Naive B cell (primary cell): ENCODE measurements at regions not wholly inside any gene's neighbourhood (a gene's known extent, or its start where the extent isn't known, plus 50 kb on each side); places are given as distances from the start of the nearest gene placed in this dataset.

Experiments
- ATAC-seq, 2 donors: fragments of 150-1000 bp; cut with Tn5 transposase; 2 replicates each; pipeline ENCODE4 v1.10.0; 2021; ENCODE audit warnings: low read depth in 2 of 2, mild to moderate bottlenecking in 2 of 2, moderate library complexity in 2 of 2
- DNase-seq: peaks from one replicate; pipeline ENCODE4 v3.0.0; 2022
- H3K27ac Mint-ChIP-seq, 6 donors: one replicate each; pipeline ENCODE4 v1.8.0; 2020 to 2022; ENCODE audit warnings: mild to moderate bottlenecking in 6 of 6, mixed read lengths in 6 of 6, moderate library complexity in 5 of 6, inconsistent platforms in 2 of 6
- H3K27me3 Mint-ChIP-seq, 3 donors: one replicate each; pipeline ENCODE4 v1.8.0; 2021 to 2022; ENCODE audit warnings: mixed read lengths in 3 of 3, mild to moderate bottlenecking in 1 of 3
- H3K36me3 Mint-ChIP-seq, 2 donors: one replicate each; pipeline ENCODE4 v1.8.0; 2020 to 2022; ENCODE audit warnings: mixed read lengths in 2 of 2, inconsistent platforms in 1 of 2, mild to moderate bottlenecking in 1 of 2
- H3K4me1 Mint-ChIP-seq, 3 donors: one replicate each; pipeline ENCODE4 v1.8.0; 2020 to 2022; ENCODE audit warnings: mixed read lengths in 3 of 3, inconsistent platforms in 1 of 3, mild to moderate bottlenecking in 1 of 3, moderate library complexity in 1 of 3
- H3K4me3 Mint-ChIP-seq, 8 donors: one replicate each; pipeline ENCODE4 v1.8.0; 2020 to 2022; ENCODE audit warnings: mild to moderate bottlenecking in 8 of 8, mixed read lengths in 8 of 8, moderate library complexity in 8 of 8, inconsistent platforms in 2 of 8
- H3K9me3 Mint-ChIP-seq, 7 donors: one replicate each; pipeline ENCODE4 v1.8.0; 2020 to 2022; ENCODE audit warnings: mixed read lengths in 7 of 7, mild to moderate bottlenecking in 5 of 7, inconsistent platforms in 2 of 7, moderate library complexity in 1 of 7

DNA sequence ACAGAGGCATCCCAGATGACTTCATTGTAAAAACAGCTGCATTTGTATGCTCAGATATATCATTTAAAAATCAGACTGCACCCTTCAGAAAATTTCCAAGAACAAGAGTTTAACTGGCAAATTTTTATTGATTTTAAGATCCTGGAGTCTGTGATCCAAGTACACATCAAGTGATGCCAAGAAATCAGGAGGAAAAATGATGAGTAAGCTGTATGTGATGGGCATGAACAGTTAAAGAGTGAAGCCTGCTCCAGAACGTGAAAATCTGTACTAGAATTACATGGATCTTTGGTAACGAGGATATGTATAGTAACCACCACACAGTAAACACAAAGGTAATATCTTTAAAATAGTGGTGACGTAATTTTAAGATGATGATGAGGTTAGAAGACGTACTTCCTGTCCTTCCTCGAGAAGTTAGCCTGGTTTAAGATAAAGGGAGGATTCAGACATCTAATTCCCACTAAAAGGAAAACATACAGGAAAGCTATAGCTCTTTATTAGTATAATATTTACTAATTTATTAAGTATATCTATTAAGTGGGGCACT is 1374.3 kb upstream of the DDX18 start:
- Mint-ChIP-seq H3K27me3 (no peaks in the 10 kb centered on the region), H3K36me3 (no peaks in the 10 kb centered on the region), H3K4me3 (no peak overlapping the region), H3K27ac (no peak overlapping the region), H3K9me3 (peaks cover 4 to 28% (median 9%) of the 10 kb centered on the region in 7 donors), H3K4me1 (no peaks in the 10 kb centered on the region)
- DNase-seq = no peak
- no peak for ATAC-seq

- Mint-ChIP-seq H3K4me1 (no peaks in the 10 kb centered on the region), H3K27ac (no peak overlapping the region), H3K4me3 (no peak overlapping the region), H3K36me3 (no peaks in the 10 kb centered on the region), H3K27me3 (no peaks in the 10 kb centered on the region), H3K9me3 (peaks cover 9 to 28% (median 15%) of the 10 kb centered on the region in 7 donors)
- ATAC-seq = no peak
- DNase-seq = no peak
These were observed 1372.1 kb upstream of the DDX18 start for GRCh38 chr2:116442418-116442817.

DNA sequence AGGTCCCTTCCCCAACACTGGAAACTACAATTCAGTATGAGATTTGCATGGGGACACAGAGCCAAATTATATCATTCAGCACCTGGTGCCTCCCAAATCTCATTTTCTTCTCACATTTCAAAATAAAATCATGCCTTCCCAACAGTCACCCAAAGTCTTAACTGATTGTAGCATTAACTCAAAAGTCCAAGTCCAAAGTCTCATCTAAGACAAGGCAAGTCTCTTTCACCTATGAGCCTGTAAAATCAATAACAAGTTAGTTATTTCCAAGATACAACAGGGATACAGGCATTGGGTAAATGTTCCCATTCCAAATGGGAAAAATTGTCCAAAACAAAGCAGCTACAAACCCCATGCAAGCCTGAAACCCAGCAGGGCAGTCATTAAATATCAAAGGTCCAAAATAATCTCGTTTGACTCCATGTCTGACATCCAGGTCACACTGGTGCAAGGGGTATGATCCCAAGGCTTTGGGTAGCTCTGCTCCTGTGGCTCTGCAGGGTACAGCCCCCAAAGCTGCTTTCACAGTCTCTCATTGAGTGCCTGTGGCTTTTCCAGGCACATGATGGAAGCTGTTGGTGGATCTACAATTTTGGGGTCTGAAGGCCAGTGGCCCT is 1370.1 kb upstream of the DDX18 start:
- ATAC-seq (no peak), DNase-seq (no peak)
- Mint-ChIP-seq H3K27me3 (no peaks in the 10 kb centered on the region), H3K36me3 (no peaks in the 10 kb centered on the region), H3K9me3 (peaks cover 9 to 19% (median 16%) of the 10 kb centered on the region in 7 donors), H3K4me3 (no peak overlapping the region), H3K27ac (no peak overlapping the region), H3K4me1 (no peaks in the 10 kb centered on the region)

GRCh38 chr2:116450990-116451389 is 1363.5 kb upstream of the DDX18 start:
- no peaks in the 10 kb centered on the region for H3K4me1 Mint-ChIP-seq
- H3K4me3 Mint-ChIP-seq = no peak overlapping the region
- no peaks in the 10 kb centered on the region for H3K27me3 Mint-ChIP-seq
- no peak for ATAC-seq
- peaks cover 2 to 22% (median 10%) of the 10 kb centered on the region in 7 donors for H3K9me3 Mint-ChIP-seq
- no peak for DNase-seq
- no peaks in the 10 kb centered on the region for H3K36me3 Mint-ChIP-seq
- no peak overlapping the region for H3K27ac Mint-ChIP-seq

DNA sequence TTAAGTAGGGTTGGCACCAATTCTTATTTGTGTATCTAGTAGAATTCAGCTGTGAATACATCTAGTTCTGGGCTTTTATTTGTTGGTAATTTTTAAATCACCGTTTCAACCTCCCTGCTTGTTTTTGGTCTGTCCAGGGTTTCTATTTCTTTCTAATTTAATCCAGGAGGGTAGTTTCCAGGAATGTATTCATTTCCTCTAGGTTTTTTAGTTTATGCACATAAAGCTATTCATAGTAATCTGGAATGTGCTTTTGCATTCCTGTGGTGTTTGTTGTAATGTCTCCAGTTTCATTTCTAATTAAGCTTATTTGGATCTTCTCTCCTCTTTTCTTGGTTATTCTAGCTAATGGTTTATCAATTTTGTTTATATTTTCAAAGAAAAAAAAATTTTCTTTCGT is 1361.8 kb upstream of the DDX18 start:
- H3K27ac Mint-ChIP-seq = no peak overlapping the region
- H3K36me3 Mint-ChIP-seq = no peaks in the 10 kb centered on the region
- H3K9me3 Mint-ChIP-seq = peaks cover 2 to 22% (median 8%) of the 10 kb centered on the region in 7 donors
- ATAC-seq (no peak), DNase-seq (no peak)
- no peak overlapping the region for H3K4me3 Mint-ChIP-seq
- H3K27me3 Mint-ChIP-seq = no peaks in the 10 kb centered on the region
- H3K4me1 Mint-ChIP-seq = no peaks in the 10 kb centered on the region

DNA sequence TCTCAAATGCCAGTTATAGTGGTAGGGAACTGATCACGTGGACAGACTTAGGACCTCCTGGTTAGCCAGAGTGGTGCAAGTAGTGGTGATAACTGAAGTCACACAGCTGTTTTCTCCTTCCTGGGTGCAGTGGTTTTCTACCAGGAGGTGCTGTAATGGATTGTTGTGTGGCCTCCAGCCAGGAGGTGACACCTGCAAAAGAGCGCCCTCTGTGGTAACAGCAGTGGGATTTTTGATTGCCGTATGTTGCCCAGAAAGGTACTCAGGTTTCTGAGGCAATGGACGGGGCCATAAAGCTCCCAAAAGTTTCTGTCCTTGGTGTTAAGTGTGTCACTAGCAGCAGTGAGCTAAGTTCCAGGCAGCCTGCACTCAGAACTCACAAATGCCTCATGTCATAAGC is 1358.1 kb upstream of the DDX18 start:
- ATAC-seq (no peak), DNase-seq (no peak)
- no peak overlapping the region for H3K4me3 Mint-ChIP-seq
- no peaks in the 10 kb centered on the region for H3K36me3 Mint-ChIP-seq
- H3K27me3 Mint-ChIP-seq = no peaks in the 10 kb centered on the region
- no peak overlapping the region for H3K27ac Mint-ChIP-seq
- H3K9me3 Mint-ChIP-seq = peaks cover 2 to 31% (median 11%) of the 10 kb centered on the region in 7 donors
- H3K4me1 Mint-ChIP-seq = no peaks in the 10 kb centered on the region

DNA sequence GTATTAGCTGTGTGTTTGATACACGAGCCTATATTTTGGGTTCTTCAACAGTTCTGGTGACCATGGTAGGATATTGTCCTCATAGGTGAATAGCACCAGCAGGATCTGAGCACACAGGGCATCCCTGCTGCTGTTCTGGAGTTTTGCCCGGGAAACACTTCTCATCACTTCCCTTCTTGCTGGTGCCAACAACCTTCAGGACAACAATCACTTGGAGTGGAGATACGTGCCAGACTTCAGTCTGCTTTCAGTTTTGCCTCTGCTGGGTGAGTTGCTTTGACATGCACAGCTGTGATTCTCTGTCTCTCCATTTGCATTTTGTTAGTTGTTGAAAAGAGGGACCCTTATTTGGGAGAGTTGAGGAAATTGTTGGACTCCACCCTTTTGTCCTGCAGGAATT is 1347.2 kb upstream of the DDX18 start:
- H3K9me3 Mint-ChIP-seq = peaks cover 9 to 40% (median 19%) of the 10 kb centered on the region in 7 donors
- no peak overlapping the region for H3K27ac Mint-ChIP-seq
- ATAC-seq = no peak
- no peak overlapping the region for H3K4me3 Mint-ChIP-seq
- H3K36me3 Mint-ChIP-seq = no peaks in the 10 kb centered on the region
- no peak for DNase-seq
- no peaks in the 10 kb centered on the region for H3K4me1 Mint-ChIP-seq
- no peaks in the 10 kb centered on the region for H3K27me3 Mint-ChIP-seq

DNA sequence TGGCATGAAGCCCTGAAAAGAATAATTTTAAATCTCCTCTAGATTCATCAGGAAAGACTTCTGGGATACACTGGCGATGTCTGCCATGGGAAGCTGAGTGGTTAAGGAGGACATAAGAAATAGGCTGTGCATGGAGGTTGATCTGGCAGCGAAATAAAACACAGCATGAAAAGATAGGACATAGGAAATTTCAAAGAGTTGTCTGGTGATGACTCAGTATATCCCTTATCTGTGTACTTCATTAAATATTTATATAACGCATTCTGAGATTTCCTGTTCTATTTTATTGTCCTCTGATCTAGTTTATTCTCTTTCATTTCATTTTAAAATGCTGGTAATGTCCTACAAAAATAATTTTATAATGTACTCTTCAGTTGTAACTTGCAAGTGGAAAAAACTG is 1337.3 kb upstream of the DDX18 start:
- H3K27me3 Mint-ChIP-seq = no peaks in the 10 kb centered on the region
- no peak overlapping the region for H3K4me3 Mint-ChIP-seq
- ATAC-seq = no peak
- H3K36me3 Mint-ChIP-seq = no peaks in the 10 kb centered on the region
- no peak for DNase-seq
- H3K27ac Mint-ChIP-seq = no peak overlapping the region
- H3K9me3 Mint-ChIP-seq = peaks cover 0 to 10% (median 5%) of the 10 kb centered on the region in 7 donors
- H3K4me1 Mint-ChIP-seq = no peaks in the 10 kb centered on the region

- Mint-ChIP-seq H3K36me3 (no peaks in the 10 kb centered on the region), H3K9me3 (peaks cover 7 to 35% (median 10%) of the 10 kb centered on the region in 7 donors), H3K27ac (no peak overlapping the region), H3K4me1 (no peaks in the 10 kb centered on the region), H3K27me3 (no peaks in the 10 kb centered on the region), H3K4me3 (no peak overlapping the region)
- ATAC-seq = no peak
- DNase-seq = no peak
These were observed 1327.2 kb upstream of the DDX18 start for GRCh38 chr2:116487336-116487735.

GRCh38 chr2:116489292-116489691 is 1325.2 kb upstream of the DDX18 start:
- H3K9me3 Mint-ChIP-seq = peaks cover 8 to 31% (median 12%) of the 10 kb centered on the region in 7 donors
- H3K27me3 Mint-ChIP-seq = no peaks in the 10 kb centered on the region
- H3K4me3 Mint-ChIP-seq = no peak overlapping the region
- H3K27ac Mint-ChIP-seq = no peak overlapping the region
- DNase-seq = no peak
- H3K36me3 Mint-ChIP-seq = no peaks in the 10 kb centered on the region
- ATAC-seq = no peak
- no peaks in the 10 kb centered on the region for H3K4me1 Mint-ChIP-seq

- no peak overlapping the region for H3K4me3 Mint-ChIP-seq
- no peak for DNase-seq
- peaks cover 7 to 28% (median 12%) of the 10 kb centered on the region in 7 donors for H3K9me3 Mint-ChIP-seq
- H3K4me1 Mint-ChIP-seq = no peaks in the 10 kb centered on the region
- ATAC-seq = no peak
- no peaks in the 10 kb centered on the region for H3K36me3 Mint-ChIP-seq
- H3K27me3 Mint-ChIP-seq = no peaks in the 10 kb centered on the region
- no peak overlapping the region for H3K27ac Mint-ChIP-seq
These were observed 1324.5 kb upstream of the DDX18 start for GRCh38 chr2:116489944-116490343.

DNA sequence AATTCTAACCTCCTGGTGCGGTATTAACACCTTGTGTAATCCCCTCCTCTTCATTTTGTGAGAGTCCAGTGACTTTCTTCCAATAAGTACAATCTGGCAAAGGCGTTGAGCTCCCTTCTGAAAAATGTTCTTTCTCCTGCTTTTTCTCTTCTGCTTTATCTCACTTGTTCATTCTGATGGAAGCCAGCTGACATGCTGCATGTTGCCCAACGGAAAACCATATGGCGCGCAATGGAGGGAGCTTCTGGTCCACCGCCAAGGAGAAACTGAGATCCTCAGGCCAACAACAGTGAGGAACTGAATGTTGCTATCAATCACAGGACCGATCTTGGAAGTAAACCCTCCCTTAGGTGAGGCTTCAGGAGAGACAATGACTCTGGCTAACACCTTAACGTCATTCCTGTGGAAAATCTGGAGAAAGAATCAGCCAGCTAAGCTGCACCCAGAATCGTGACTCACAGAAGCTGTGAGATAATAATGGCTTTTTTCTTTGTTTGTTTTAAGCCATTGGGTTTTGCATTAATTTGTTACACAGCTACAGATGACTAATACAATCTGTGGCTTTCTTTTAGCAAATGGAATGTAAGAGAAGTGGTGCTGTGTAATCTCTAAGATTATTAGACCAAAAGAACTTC is 1323.9 kb upstream of the DDX18 start:
- no peak overlapping the region for H3K4me3 Mint-ChIP-seq
- no peaks in the 10 kb centered on the region for H3K4me1 Mint-ChIP-seq
- no peaks in the 10 kb centered on the region for H3K36me3 Mint-ChIP-seq
- no peak overlapping the region for H3K27ac Mint-ChIP-seq
- H3K27me3 Mint-ChIP-seq = no peaks in the 10 kb centered on the region
- ATAC-seq (no peak), DNase-seq (no peak)
- peaks cover 3 to 21% (median 13%) of the 10 kb centered on the region in 7 donors for H3K9me3 Mint-ChIP-seq

GRCh38 chr2:116491292-116491691 is 1323.2 kb upstream of the DDX18 start:
- Mint-ChIP-seq H3K27ac (no peak overlapping the region), H3K9me3 (peaks cover 0 to 14% (median 9%) of the 10 kb centered on the region in 7 donors), H3K4me1 (no peaks in the 10 kb centered on the region), H3K4me3 (no peak overlapping the region), H3K36me3 (no peaks in the 10 kb centered on the region), H3K27me3 (no peaks in the 10 kb centered on the region)
- DNase-seq (no peak), ATAC-seq (no peak)

- no peak overlapping the region for H3K27ac Mint-ChIP-seq
- ATAC-seq (no peak), DNase-seq (no peak)
- H3K4me3 Mint-ChIP-seq = no peak overlapping the region
- H3K27me3 Mint-ChIP-seq = no peaks in the 10 kb centered on the region
- H3K4me1 Mint-ChIP-seq = no peaks in the 10 kb centered on the region
- H3K9me3 Mint-ChIP-seq = peaks cover 0 to 4% (median under 1%) of the 10 kb centered on the region in 7 donors
- H3K36me3 Mint-ChIP-seq = no peaks in the 10 kb centered on the region
These were observed 1315.1 kb upstream of the DDX18 start for GRCh38 chr2:116499389-116499788.
